ENCODE measurements at regions not wholly inside any gene's neighbourhood (a gene's known extent, or its start where the extent isn't known, plus 50 kb on each side); places are given as distances from the start of the nearest gene placed in this dataset.

DNA sequence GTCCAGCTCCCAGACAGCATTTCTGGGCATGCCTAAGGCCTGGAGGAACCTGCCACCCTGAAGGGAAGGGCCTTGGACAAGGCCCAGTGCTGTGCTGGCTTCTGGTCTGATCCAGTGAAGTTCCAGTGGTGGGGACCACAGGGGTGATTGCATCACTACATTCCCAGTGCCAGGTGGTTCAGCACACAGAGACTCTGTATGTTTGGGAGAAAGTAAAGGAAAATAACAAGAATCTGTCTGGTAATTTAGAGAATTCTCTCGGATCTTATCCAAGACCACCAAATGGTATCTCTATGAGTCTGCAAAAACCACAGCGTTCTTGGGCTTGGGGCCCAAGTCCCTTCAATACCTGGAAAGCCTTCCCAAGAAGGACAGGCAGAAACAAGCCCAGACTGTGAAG, 131.8 kb upstream of the MAD2L1 start:
- TF ChIP-seq EZH2 (IDR thresholded peaks at IDR 0.05; ENCODE audit: borderline replicate concordance, low read depth, low read length, poor library complexity, severe bottlenecking) (no peak), CTCF (conservative IDR thresholded peaks at IDR 0.05; ENCODE audit: low read depth, low read length) (no peak)
